B cell (primary cell): ENCODE measurements at regions not wholly inside any gene's neighbourhood (a gene's known extent, or its start where the extent isn't known, plus 50 kb on each side); places are given as distances from the start of the nearest gene placed in this dataset.

Source experiments
- ATAC-seq: fragments of 200-7000 bp; cut with Tn5 transposase; one replicate; pipeline ENCODE4 v1.10.0; 2021; ENCODE audit warnings: low read depth, mild to moderate bottlenecking, moderate number of reproducible peaks, moderate library complexity
- CTCF ChIA-PET: fragments of 350-600 bp; sonication (Branson Sonifier 250); formaldehyde crosslinking; loops from one replicate; lab custom pipeline; 2021; ENCODE audit warnings: antibody characterized with exemption, inconsistent platforms; lab: Charles Lee
- POLR2A ChIA-PET: fragments of 350-600 bp; sonication (Branson Sonifier 250); formaldehyde crosslinking; loops from one replicate; lab custom pipeline; 2021; ENCODE audit warnings: antibody characterized with exemption; lab: Charles Lee
- DNase-seq: peaks from one replicate; pipeline ENCODE4 v3.0.0; 2013
- H2AFZ ChIP-seq: 2 replicates; pipeline ENCODE4 v1.6.1; 2012; ENCODE audit warnings: mild to moderate bottlenecking, low read depth, low read length; ENCODE audit not compliant: insufficient read depth, poor library complexity, severe bottlenecking
- H3K27ac ChIP-seq, 2 donors: 1 replicate in 1 of 2; 2 replicates in 1 of 2; pipeline ENCODE4 v1.5.1; 2012 to 2013; ENCODE audit warnings: low read length in 2 of 2, mild to moderate bottlenecking in 2 of 2, moderate library complexity in 1 of 2
- H3K27me3 ChIP-seq, 4 experiments: fragments of 200-600 bp in 1 of 4; sonication (generic) in 1 of 4; replicated peaks in 1 of 4; 1 replicate in 2 of 4; 2 replicates in 2 of 4; pipeline versions ENCODE4 v1.6.1 to v1.7.0; 2013 to 2016; ENCODE audit warnings: low read length in 3 of 4, mild to moderate bottlenecking in 2 of 4, mixed read lengths in 1 of 4, moderate library complexity in 1 of 4; ENCODE audit not compliant: insufficient read depth in 4 of 4, control insufficient read depth in 3 of 4; ENCODE audit errors: control extremely low read depth in 1 of 4
- H3K36me3 ChIP-seq, 2 experiments: replicated peaks in 1 of 2; 1 replicate in 1 of 2; 2 replicates in 1 of 2; pipeline versions ENCODE4 v1.6.1 to v1.7.1; 2013; ENCODE audit warnings: low read length in 1 of 2; ENCODE audit not compliant: insufficient read depth in 2 of 2, control insufficient read depth in 1 of 2; ENCODE audit errors: control extremely low read depth in 1 of 2, extremely low read depth in 1 of 2
- H3K4me1 ChIP-seq, 2 donors: fragments of 200-600 bp in 1 of 2; sonication (generic) in 1 of 2; 1 replicate in 1 of 2; 2 replicates in 1 of 2; pipeline versions ENCODE4 v1.5.1 to v1.6.1; 2013 to 2017; ENCODE audit warnings: low read length in 2 of 2; ENCODE audit not compliant: control insufficient read depth in 2 of 2, insufficient read depth in 2 of 2
- H3K4me2 ChIP-seq: replicated peaks from 2 replicates; pipeline ENCODE3; 2012; ENCODE audit warnings: mild to moderate bottlenecking, low read depth, low read length; ENCODE audit not compliant: poor library complexity, severe bottlenecking
- H3K4me3 ChIP-seq, 5 experiments: fragments of 200-600 bp in 1 of 5; sonication (generic) in 1 of 5; 1 replicate in 3 of 5; 2 replicates in 2 of 5; pipeline versions ENCODE4 v1.5.1 to v1.7.0; 2011 to 2016; ENCODE audit warnings: low read length in 4 of 5, mild to moderate bottlenecking in 4 of 5, low read depth in 2 of 5, control low read depth in 1 of 5, moderate library complexity in 1 of 5; ENCODE audit not compliant: insufficient read depth in 1 of 5; ENCODE audit errors: control extremely low read depth in 1 of 5, extremely low read depth in 1 of 5
- H3K79me2 ChIP-seq: fragments of 200-600 bp; sonication (generic); one replicate; pipeline ENCODE4 v1.6.0; 2016; ENCODE audit warnings: low read length; ENCODE audit not compliant: control insufficient read depth, insufficient read depth
- H3K9ac ChIP-seq: fragments of 200-600 bp; sonication (generic); 2 replicates; pipeline ENCODE4 v1.6.1; 2017; ENCODE audit warnings: mild to moderate bottlenecking, low read length, moderate library complexity
- H3K9me3 ChIP-seq, 3 donors: one replicate each; pipeline versions ENCODE4 v1.6.1 to v1.7.1; 2013; ENCODE audit warnings: low read length in 2 of 3; ENCODE audit not compliant: control insufficient read depth in 2 of 3, insufficient read depth in 1 of 3; ENCODE audit errors: control extremely low read depth in 1 of 3
- H4K20me1 ChIP-seq: 2 replicates; pipeline ENCODE4 v1.6.0; 2012; ENCODE audit warnings: mild to moderate bottlenecking, low read length; ENCODE audit not compliant: insufficient read depth, control insufficient read depth, poor library complexity, severe bottlenecking
- H3K27ac Mint-ChIP-seq: one replicate; pipeline ENCODE4 v1.8.0; 2021; ENCODE audit warnings: mixed read lengths
- H3K27me3 Mint-ChIP-seq: one replicate; pipeline ENCODE4 v1.8.0; 2021; ENCODE audit warnings: mixed read lengths
- H3K4me1 Mint-ChIP-seq: one replicate; pipeline ENCODE4 v1.8.0; 2021; ENCODE audit warnings: mixed read lengths
- H3K4me3 Mint-ChIP-seq: one replicate; pipeline ENCODE4 v1.8.0; 2021; ENCODE audit warnings: mixed read lengths
- H3K9me3 Mint-ChIP-seq: one replicate; pipeline ENCODE4 v1.8.0; 2022; ENCODE audit warnings: mixed read lengths; ENCODE audit not compliant: insufficient read depth
- EZH2 ChIP-seq: IDR thresholded peaks from 2 replicates; pipeline ENCODE4 v1.6.1; 2012; ENCODE audit warnings: borderline replicate concordance, low read depth, mild to moderate bottlenecking, moderate library complexity, low read length; ENCODE audit not compliant: insufficient read depth, poor library complexity, severe bottlenecking
- intact Hi-C: fragments of 100-400 bp; cut with micrococcal nuclease; formaldehyde crosslinking; loops from one replicate; pipeline ENCODE4 v1.10.0; 2022
- TF ChIP-seq, protein P1 (sequence below): fragments of 200-600 bp; IDR thresholded peaks from one replicate; pipeline ENCODE4 v1.8.0; 2022; ENCODE audit warnings: antibody characterized with exemption, mild to moderate bottlenecking

DNA sequence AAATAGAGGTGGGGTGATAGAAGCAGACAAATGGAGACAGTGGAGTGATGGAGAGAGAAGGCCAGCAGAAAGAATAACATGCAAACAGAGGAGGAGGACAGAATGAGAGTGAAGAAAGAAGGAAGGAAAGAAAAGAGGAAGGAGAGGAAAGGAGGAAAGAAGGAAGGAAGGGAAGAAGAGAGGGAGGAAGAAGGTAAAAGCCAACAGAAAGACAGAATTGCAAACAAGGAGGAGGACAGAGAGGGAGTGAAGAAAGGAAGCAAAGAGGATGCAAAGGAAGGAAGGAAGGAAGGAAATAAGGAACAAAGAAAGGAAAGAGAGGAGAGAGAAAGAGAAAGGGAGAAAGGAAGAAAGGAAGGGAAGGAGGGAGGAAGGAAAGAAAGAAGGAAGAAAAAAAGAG lies 444.0 kb downstream of the IRS1 start:
- no peak for ATAC-seq
- Histone ChIP-seq H3K27me3 (no peaks in the 10 kb centered on the region), H3K4me1 (no peaks in the 10 kb centered on the region), H3K4me3 (no peak overlapping the region), H3K36me3 (no peaks in the 10 kb centered on the region), H3K9ac (no peak overlapping the region), H3K4me2 (no peak overlapping the region), H3K9me3 (no peaks in the 10 kb centered on the region), H4K20me1 (no peaks in the 10 kb centered on the region), H3K27ac (no peak overlapping the region), H3K79me2 (no peaks in the 10 kb centered on the region), H2AFZ (no peak overlapping the region)
- no peaks in the 10 kb centered on the region for H3K4me1 Mint-ChIP-seq
- TF ChIP-seq EZH2: no peak
- TF ChIP-seq, protein P1, sequence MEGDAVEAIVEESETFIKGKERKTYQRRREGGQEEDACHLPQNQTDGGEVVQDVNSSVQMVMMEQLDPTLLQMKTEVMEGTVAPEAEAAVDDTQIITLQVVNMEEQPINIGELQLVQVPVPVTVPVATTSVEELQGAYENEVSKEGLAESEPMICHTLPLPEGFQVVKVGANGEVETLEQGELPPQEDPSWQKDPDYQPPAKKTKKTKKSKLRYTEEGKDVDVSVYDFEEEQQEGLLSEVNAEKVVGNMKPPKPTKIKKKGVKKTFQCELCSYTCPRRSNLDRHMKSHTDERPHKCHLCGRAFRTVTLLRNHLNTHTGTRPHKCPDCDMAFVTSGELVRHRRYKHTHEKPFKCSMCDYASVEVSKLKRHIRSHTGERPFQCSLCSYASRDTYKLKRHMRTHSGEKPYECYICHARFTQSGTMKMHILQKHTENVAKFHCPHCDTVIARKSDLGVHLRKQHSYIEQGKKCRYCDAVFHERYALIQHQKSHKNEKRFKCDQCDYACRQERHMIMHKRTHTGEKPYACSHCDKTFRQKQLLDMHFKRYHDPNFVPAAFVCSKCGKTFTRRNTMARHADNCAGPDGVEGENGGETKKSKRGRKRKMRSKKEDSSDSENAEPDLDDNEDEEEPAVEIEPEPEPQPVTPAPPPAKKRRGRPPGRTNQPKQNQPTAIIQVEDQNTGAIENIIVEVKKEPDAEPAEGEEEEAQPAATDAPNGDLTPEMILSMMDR: peak; percentile 10
- no peaks in the 10 kb centered on the region for H3K9me3 Mint-ChIP-seq
- DNase-seq: no peak
- ChIA-PET POLR2A (no interaction called here), CTCF (no interaction called here)
- H3K27ac Mint-ChIP-seq: no peak overlapping the region
- intact Hi-C loops: no loop called here
- peaks cover 7% of the 10 kb centered on the region for H3K27me3 Mint-ChIP-seq
- no peak overlapping the region for H3K4me3 Mint-ChIP-seq

DNA sequence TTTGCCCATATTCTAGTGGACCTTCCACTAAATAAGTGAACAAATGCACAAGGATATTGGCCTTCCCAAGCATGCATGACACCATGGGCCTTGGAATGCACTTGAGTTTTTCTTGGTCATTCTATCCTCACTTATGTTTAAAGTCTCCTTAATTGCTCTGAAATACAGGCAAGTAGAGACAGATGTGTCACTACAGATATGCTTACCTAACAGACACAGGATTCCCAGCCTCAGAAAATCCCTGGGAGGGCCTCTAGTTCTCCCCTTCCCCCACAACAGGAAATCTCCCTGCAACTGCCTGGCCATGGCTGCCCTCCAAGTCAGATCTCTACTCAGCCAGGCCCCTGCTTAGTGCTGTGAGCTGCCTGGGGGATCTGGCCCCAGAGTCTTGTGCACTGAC lies 445.2 kb downstream of the IRS1 start:
- H3K4me3 ChIP-seq: no peak overlapping the region
- no peaks in the 10 kb centered on the region for H3K4me1 ChIP-seq
- POLR2A ChIA-PET: no interaction called here
- Mint-ChIP-seq H3K27me3 (peaks cover 7% of the 10 kb centered on the region), H3K27ac (no peak overlapping the region), H3K4me3 (no peak overlapping the region), H3K9me3 (no peaks in the 10 kb centered on the region), H3K4me1 (no peaks in the 10 kb centered on the region)
- H3K9me3 ChIP-seq: no peaks in the 10 kb centered on the region
- no peak for ATAC-seq
- intact Hi-C loops: no loop called here
- H3K79me2 ChIP-seq: no peaks in the 10 kb centered on the region
- no peaks in the 10 kb centered on the region for H3K27me3 ChIP-seq
- no peak overlapping the region for H3K27ac ChIP-seq
- no peaks in the 10 kb centered on the region for H4K20me1 ChIP-seq
- no peak overlapping the region for H3K4me2 ChIP-seq
- no peak overlapping the region for H3K9ac ChIP-seq
- DNase-seq: no peak
- CTCF ChIA-PET: no interaction called here
- TF ChIP-seq, protein P1: no peak
- no peak for TF ChIP-seq EZH2
- H3K36me3 ChIP-seq: no peaks in the 10 kb centered on the region
- no peak overlapping the region for H2AFZ ChIP-seq
